Gastrocnemius medialis (tissue), 4 donors: ENCODE measurements at regions not wholly inside any gene's neighbourhood (a gene's known extent, or its start where the extent isn't known, plus 50 kb on each side); places are given as distances from the start of the nearest gene placed in this dataset.

Source experiments
- ATAC-seq, 2 donors: fragments of 150-250 bp; one replicate each; pipeline ENCODE4 v1.9.1; 2016
- DNase-seq, 2 donors: peaks; one replicate each; pipeline ENCODE4 v3.0.0-alpha.2; 2019
- H3K27ac ChIP-seq, 4 donors: fragments of 200-600 bp; sonication (generic); 1 replicate in 1 of 4; 2 replicates in 3 of 4; pipeline ENCODE4 v1.5.1; 2016 to 2018; ENCODE audit warnings: mild to moderate bottlenecking in 2 of 4, moderate library complexity in 1 of 4
- H3K27me3 ChIP-seq, 3 donors: fragments of 200-600 bp; sonication (generic) in 2 of 3; 1 replicate in 1 of 3; 2 replicates in 2 of 3; pipeline versions ENCODE4 v1.5.1 to v1.6.0; 2016 to 2019; ENCODE audit warnings: mild to moderate bottlenecking in 1 of 3, moderate library complexity in 1 of 3
- H3K36me3 ChIP-seq, 2 donors: fragments of 200-600 bp; sonication (generic) in 1 of 2; one replicate each; pipeline ENCODE4 v1.5.1; 2017 to 2018
- H3K4me1 ChIP-seq, 2 donors: fragments of 200-600 bp; sonication (generic) in 1 of 2; one replicate each; pipeline ENCODE4 v1.5.1; 2016 to 2017; ENCODE audit warnings: mild to moderate bottlenecking in 2 of 2
- H3K4me3 ChIP-seq, 4 donors: fragments of 200-600 bp; sonication (generic) in 3 of 4; 1 replicate in 1 of 4; 2 replicates in 3 of 4; pipeline ENCODE4 v1.5.1; 2016 to 2019; ENCODE audit warnings: mild to moderate bottlenecking in 2 of 4
- H3K9me3 ChIP-seq, 3 donors: fragments of 200-600 bp; sonication (generic) in 2 of 3; 1 replicate in 1 of 3; 2 replicates in 2 of 3; pipeline ENCODE4 v1.5.1; 2016 to 2019
- POLR2A ChIP-seq, 2 donors: fragments of 450-650 bp; IDR thresholded peaks; one replicate each; pipeline ENCODE4 v1.6.1; 2017; ENCODE audit warnings: antibody characterized with exemption in 2 of 2, mild to moderate bottlenecking in 2 of 2, moderate library complexity in 2 of 2
- in situ Hi-C, 4 donors: fragments of 200-750 bp; cut with MboI; loops; one replicate each; pipeline versions ENCODE4 v1.15.0 to v1.8.0; 2017; ENCODE audit warnings: low sequenced_read_pairs in 4 of 4
- intact Hi-C: fragments of 100-400 bp; cut with DNase I; formaldehyde crosslinking; loops from one replicate; pipeline ENCODE4 v1.15.1; 2023; ENCODE audit warnings: low total_unique reads
- TF ChIP-seq, protein P1 (sequence below), 5 experiments: fragments of 450-650 bp in 3 of 5; fragments of 200-600 bp in 2 of 5; sonication (generic) in 2 of 5; IDR thresholded peaks in 4 of 5; conservative IDR thresholded peaks in 1 of 5; 1 replicate in 4 of 5; 2 replicates in 1 of 5; pipeline ENCODE4 v1.5.1; 2016 to 2019; ENCODE audit warnings: antibody characterized with exemption in 5 of 5, mild to moderate bottlenecking in 3 of 5, moderate library complexity in 3 of 5

DNA sequence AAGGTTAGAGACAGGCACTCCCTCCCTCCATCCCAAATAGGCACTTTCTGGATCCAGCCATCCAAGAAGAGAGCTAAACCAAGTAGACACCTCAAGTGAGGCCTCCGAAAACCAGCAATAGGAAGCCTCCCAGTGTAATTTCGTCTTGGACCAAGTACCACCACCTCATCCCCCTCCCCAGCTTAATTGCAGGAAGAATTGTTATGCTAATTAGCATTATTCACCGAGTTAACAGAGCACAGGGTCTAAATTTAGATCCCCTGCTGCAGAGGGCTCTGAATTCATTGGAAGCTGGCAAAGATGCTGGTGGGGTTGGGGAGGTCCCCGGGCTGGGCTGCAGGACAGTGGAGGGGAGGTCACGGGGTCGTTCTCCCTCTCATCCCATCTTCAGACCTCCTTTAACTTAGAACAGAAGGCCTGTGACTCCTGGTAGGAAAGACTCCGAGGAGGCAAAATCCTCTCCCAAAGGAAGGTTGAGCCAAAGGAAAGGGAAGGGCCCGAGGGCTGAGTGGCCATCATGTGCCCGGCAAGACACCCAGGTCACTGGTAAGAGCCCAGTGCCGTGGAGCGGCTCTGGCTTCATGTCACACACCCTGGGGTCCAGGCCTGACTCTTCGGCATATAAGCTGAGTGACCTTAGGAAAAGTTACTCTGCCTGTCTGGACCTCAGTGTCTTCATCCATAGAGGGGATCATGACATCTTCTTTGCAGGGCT, 209.2 kb upstream of the GRIK3 start:
- in situ Hi-C loops: no loop called here
- DNase-seq: no peak
- Histone ChIP-seq H3K4me1 (no peaks in the 10 kb centered on the region), H3K27me3 (peaks cover 0 to under 1% (median 0%) of the 10 kb centered on the region in 3 donors), H3K9me3 (no peaks in the 10 kb centered on the region), H3K27ac (no peak overlapping the region), H3K36me3 (no peaks in the 10 kb centered on the region), H3K4me3 (no peak overlapping the region)
- TF ChIP-seq, protein P1, sequence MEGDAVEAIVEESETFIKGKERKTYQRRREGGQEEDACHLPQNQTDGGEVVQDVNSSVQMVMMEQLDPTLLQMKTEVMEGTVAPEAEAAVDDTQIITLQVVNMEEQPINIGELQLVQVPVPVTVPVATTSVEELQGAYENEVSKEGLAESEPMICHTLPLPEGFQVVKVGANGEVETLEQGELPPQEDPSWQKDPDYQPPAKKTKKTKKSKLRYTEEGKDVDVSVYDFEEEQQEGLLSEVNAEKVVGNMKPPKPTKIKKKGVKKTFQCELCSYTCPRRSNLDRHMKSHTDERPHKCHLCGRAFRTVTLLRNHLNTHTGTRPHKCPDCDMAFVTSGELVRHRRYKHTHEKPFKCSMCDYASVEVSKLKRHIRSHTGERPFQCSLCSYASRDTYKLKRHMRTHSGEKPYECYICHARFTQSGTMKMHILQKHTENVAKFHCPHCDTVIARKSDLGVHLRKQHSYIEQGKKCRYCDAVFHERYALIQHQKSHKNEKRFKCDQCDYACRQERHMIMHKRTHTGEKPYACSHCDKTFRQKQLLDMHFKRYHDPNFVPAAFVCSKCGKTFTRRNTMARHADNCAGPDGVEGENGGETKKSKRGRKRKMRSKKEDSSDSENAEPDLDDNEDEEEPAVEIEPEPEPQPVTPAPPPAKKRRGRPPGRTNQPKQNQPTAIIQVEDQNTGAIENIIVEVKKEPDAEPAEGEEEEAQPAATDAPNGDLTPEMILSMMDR (IDR thresholded peaks at IDR 0.05 in 4 of 5, conservative IDR thresholded peaks at IDR 0.05 in 1 of 5): no peak
- no peak for TF ChIP-seq POLR2A (IDR thresholded peaks at IDR 0.05)
- intact Hi-C loops: no loop called here
- no peak for ATAC-seq

DNA sequence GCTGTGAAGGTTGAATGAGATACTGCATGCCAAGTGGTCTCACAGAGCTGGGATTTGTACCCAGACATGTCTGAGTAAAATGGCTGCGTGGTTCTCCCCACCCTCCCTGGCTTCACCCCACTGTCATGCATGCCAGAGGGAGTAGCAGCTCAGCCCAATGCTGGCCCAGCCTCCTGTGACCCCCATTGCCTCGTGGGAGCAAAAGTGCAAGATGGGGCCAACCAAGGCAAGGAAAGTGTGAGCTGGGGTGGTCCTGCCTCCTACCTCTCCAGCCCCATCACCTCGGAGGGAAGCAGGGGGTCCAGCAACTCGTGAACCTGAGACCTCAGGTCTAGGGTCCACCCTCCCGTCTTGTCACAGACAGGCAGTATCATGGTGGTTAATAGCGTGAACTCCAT, 209.8 kb upstream of the GRIK3 start:
- Histone ChIP-seq H3K4me3 (no peak overlapping the region), H3K9me3 (no peaks in the 10 kb centered on the region), H3K27me3 (no peaks in the 10 kb centered on the region), H3K4me1 (no peaks in the 10 kb centered on the region), H3K36me3 (no peaks in the 10 kb centered on the region), H3K27ac (no peak overlapping the region)
- ATAC-seq (no peak), DNase-seq (no peak)
- no peak for TF ChIP-seq POLR2A (IDR thresholded peaks at IDR 0.05)
- TF ChIP-seq, protein P1 (IDR thresholded peaks at IDR 0.05 in 4 of 5, conservative IDR thresholded peaks at IDR 0.05 in 1 of 5): no peak
- intact Hi-C loops: no loop called here
- in situ Hi-C loops: no loop called here

DNA sequence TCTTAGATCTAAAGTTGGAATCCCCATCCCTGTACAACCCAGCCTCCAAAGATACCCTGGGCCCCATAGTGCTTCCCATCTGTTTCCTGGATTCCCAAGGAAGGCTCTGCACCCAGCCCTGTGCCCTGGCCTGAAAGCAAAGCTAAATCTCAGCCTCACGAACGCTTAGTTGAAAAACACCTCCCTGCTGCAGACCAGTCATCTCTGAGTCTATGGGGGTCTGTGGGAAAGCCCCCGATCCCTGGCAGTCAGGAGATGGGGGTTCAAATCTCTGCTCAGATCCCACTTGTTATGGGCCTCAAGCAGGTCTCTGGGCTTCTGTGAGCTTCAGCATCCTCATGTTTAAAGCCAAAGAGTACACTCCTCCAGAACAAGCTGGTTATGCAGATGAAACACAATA, 210.5 kb upstream of the GRIK3 start:
- ATAC-seq (no peak), DNase-seq (no peak)
- Histone ChIP-seq H3K9me3 (no peaks in the 10 kb centered on the region), H3K27me3 (peaks cover 0 to under 1% (median 0%) of the 10 kb centered on the region in 3 donors), H3K36me3 (no peaks in the 10 kb centered on the region), H3K4me1 (no peaks in the 10 kb centered on the region), H3K4me3 (no peak overlapping the region), H3K27ac (no peak overlapping the region)
- no peak for TF ChIP-seq POLR2A (IDR thresholded peaks at IDR 0.05)
- TF ChIP-seq, protein P1 (IDR thresholded peaks at IDR 0.05 in 4 of 5, conservative IDR thresholded peaks at IDR 0.05 in 1 of 5): no peak
- in situ Hi-C loops (no loop called here), intact Hi-C loops (no loop called here)

DNA sequence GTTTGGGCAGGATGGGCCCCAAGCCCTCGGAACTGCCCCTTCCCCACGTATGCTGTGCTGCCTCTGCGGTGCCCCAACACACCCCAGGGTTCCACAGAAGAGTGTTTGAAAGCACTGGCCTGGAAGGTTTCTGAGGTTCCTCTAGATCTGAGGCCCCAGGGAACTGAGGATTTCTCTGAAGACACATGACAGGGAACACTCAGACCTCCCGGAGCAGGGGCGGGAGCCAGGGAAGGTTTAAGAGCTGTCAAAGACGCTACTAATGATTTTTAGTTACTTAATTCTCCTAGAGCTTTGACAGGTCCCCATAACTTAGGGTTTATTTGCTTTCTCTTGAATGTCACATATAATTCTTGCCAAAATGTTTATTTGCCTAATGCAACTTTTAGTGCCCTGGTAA, 212.3 kb upstream of the GRIK3 start:
- H3K4me3 ChIP-seq: no peak overlapping the region
- H3K27ac ChIP-seq: no peak overlapping the region
- no peak for TF ChIP-seq POLR2A (IDR thresholded peaks at IDR 0.05)
- TF ChIP-seq, protein P1 (IDR thresholded peaks at IDR 0.05 in 4 of 5, conservative IDR thresholded peaks at IDR 0.05 in 1 of 5): no peak
- H3K36me3 ChIP-seq: no peaks in the 10 kb centered on the region
- H3K27me3 ChIP-seq: peaks cover 0 to 3% (median 0%) of the 10 kb centered on the region in 3 donors
- intact Hi-C loops (no loop called here), in situ Hi-C loops (no loop called here)
- ATAC-seq (no peak), DNase-seq (no peak)
- H3K4me1 ChIP-seq: no peaks in the 10 kb centered on the region
- H3K9me3 ChIP-seq: no peaks in the 10 kb centered on the region

DNA sequence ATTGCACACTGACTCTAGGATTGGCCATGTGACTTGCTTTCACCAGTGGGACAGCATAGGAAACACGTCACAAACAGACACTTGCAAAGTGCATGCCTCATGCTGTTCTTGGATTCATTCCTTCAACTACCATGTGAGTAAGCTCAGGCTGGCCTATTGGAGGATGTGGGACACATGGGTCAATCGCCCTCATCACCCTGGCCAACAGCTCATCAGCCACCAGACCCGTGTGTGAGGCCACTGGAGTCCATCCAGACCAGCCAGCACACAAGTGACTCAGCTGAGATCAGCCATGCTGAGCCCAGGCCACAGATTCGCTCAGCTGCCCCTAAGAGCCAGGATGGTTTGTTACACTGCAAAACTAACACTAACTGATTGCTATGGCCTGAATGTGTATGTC, 216.1 kb upstream of the GRIK3 start:
- DNase-seq (no peak), ATAC-seq (no peak)
- Histone ChIP-seq H3K27ac (no peak overlapping the region), H3K9me3 (no peaks in the 10 kb centered on the region), H3K27me3 (peaks cover 0 to 13% (median 0%) of the 10 kb centered on the region in 3 donors), H3K4me3 (no peak overlapping the region), H3K36me3 (no peaks in the 10 kb centered on the region), H3K4me1 (no peaks in the 10 kb centered on the region)
- intact Hi-C loops: no loop called here
- in situ Hi-C loops: no loop called here
- TF ChIP-seq POLR2A (IDR thresholded peaks at IDR 0.05): no peak
- TF ChIP-seq, protein P1 (IDR thresholded peaks at IDR 0.05 in 4 of 5, conservative IDR thresholded peaks at IDR 0.05 in 1 of 5): no peak
